DND-41 (cell line): ENCODE measurements at regions not wholly inside any gene's neighbourhood (a gene's known extent, or its start where the extent isn't known, plus 50 kb on each side); places are given as distances from the start of the nearest gene placed in this dataset.

Experiments
- ATAC-seq: fragments of 200-7000 bp; cut with Tn5 transposase; 3 replicates; pipeline ENCODE4 v1.9.1; 2021; ENCODE audit warnings: low read depth; ENCODE audit not compliant: insufficient read depth
- DNase-seq: peaks from one replicate; pipeline ENCODE4 v3.0.0-alpha.2; 2020
- H2AFZ ChIP-seq: 2 replicates; pipeline ENCODE4 v1.6.0; 2012; ENCODE audit warnings: low read depth, low read length
- H3K27ac ChIP-seq: 2 replicates; pipeline ENCODE4 v1.5.1; 2012; ENCODE audit warnings: low read length, inconsistent platforms
- H3K27me3 ChIP-seq: fragments of 200-600 bp; sonication (generic); 2 replicates; pipeline ENCODE4 v1.6.0; 2012; ENCODE audit warnings: low read length, mild to moderate bottlenecking, inconsistent platforms; ENCODE audit not compliant: insufficient read depth, poor library complexity
- H3K36me3 ChIP-seq: 2 replicates; pipeline ENCODE4 v1.5.1; 2012; ENCODE audit warnings: low read length, inconsistent platforms; ENCODE audit not compliant: insufficient read depth
- H3K4me1 ChIP-seq: 2 replicates; pipeline ENCODE4 v1.5.1; 2012; ENCODE audit warnings: mild to moderate bottlenecking, low read length; ENCODE audit not compliant: insufficient read depth
- H3K4me2 ChIP-seq: 2 replicates; pipeline ENCODE4 v1.6.0; 2012; ENCODE audit warnings: mild to moderate bottlenecking, moderate library complexity, low read length, inconsistent platforms; ENCODE audit not compliant: insufficient read depth
- H3K4me3 ChIP-seq, 2 experiments: fragments of 200-600 bp in 1 of 2; shearing (Covaris generic) in 1 of 2; 2 replicates each; pipeline ENCODE4 v1.5.1; 2012 to 2016; ENCODE audit warnings: inconsistent platforms in 2 of 2, low read length in 2 of 2, mild to moderate bottlenecking in 2 of 2, low read depth in 1 of 2, moderate library complexity in 1 of 2
- H3K79me2 ChIP-seq: 2 replicates; pipeline ENCODE4 v1.6.0; 2012; ENCODE audit warnings: low read length, inconsistent platforms; ENCODE audit not compliant: insufficient read depth
- H3K9ac ChIP-seq: 2 replicates; pipeline ENCODE4 v1.6.0; 2012; ENCODE audit warnings: low read depth, mild to moderate bottlenecking, inconsistent platforms, low read length, moderate library complexity
- H3K9me3 ChIP-seq: 2 replicates; pipeline ENCODE4 v1.5.1; 2012; ENCODE audit warnings: low read length, moderate library complexity, mild to moderate bottlenecking, inconsistent platforms; ENCODE audit not compliant: insufficient read depth, severe bottlenecking
- H4K20me1 ChIP-seq: 2 replicates; pipeline ENCODE4 v1.6.0; 2012; ENCODE audit warnings: low read length; ENCODE audit not compliant: insufficient read depth
- EZH2 ChIP-seq: IDR thresholded peaks from 3 replicates; pipeline ENCODE4 v1.6.1; 2012; ENCODE audit warnings: borderline replicate concordance, low read depth, mild to moderate bottlenecking, moderate library complexity, low read length, inconsistent platforms; ENCODE audit not compliant: severe bottlenecking
- TF ChIP-seq, protein P1 (sequence below): IDR thresholded peaks from 2 replicates; pipeline ENCODE4 v1.5.1; 2012; ENCODE audit warnings: borderline replicate concordance, low read length, moderate library complexity, mild to moderate bottlenecking; ENCODE audit not compliant: poor library complexity, severe bottlenecking; ENCODE audit errors: extremely low read depth

DNA sequence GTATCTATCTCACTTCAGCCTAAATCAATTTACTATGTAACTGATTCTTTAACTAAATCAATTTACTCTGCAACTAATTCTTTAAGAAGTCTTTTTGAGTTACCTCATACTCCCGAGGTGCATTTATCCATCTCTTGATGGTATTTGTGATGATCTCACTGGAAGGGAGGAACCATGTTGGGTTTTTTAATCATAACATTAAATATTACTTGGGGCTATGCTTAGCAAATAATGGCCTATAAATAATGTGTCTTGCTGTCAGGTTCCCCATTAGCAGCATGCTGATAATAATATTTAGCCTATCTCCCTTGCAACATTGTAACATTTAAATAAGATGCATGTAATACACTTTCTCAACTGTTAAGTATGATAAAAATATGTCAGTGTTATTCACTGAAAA is 411.3 kb downstream of the SLITRK1 start:
- Histone ChIP-seq H3K4me1 (peaks cover 7% of the 10 kb centered on the region; the same call in 1 of the 2 replicates), H3K9me3 (peaks cover 3% of the 10 kb centered on the region), H3K79me2 (no peaks in the 10 kb centered on the region), H3K9ac (no peak overlapping the region), H3K27me3 (no peaks in the 10 kb centered on the region), H3K36me3 (no peaks in the 10 kb centered on the region), H3K4me2 (no peak overlapping the region), H4K20me1 (no peaks in the 10 kb centered on the region), H2AFZ (no peak overlapping the region), H3K4me3 (no peak overlapping the region), H3K27ac (no peak overlapping the region)
- DNase-seq (no peak), ATAC-seq (no peak)
- TF ChIP-seq, protein P1, sequence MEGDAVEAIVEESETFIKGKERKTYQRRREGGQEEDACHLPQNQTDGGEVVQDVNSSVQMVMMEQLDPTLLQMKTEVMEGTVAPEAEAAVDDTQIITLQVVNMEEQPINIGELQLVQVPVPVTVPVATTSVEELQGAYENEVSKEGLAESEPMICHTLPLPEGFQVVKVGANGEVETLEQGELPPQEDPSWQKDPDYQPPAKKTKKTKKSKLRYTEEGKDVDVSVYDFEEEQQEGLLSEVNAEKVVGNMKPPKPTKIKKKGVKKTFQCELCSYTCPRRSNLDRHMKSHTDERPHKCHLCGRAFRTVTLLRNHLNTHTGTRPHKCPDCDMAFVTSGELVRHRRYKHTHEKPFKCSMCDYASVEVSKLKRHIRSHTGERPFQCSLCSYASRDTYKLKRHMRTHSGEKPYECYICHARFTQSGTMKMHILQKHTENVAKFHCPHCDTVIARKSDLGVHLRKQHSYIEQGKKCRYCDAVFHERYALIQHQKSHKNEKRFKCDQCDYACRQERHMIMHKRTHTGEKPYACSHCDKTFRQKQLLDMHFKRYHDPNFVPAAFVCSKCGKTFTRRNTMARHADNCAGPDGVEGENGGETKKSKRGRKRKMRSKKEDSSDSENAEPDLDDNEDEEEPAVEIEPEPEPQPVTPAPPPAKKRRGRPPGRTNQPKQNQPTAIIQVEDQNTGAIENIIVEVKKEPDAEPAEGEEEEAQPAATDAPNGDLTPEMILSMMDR: no peak

DNA sequence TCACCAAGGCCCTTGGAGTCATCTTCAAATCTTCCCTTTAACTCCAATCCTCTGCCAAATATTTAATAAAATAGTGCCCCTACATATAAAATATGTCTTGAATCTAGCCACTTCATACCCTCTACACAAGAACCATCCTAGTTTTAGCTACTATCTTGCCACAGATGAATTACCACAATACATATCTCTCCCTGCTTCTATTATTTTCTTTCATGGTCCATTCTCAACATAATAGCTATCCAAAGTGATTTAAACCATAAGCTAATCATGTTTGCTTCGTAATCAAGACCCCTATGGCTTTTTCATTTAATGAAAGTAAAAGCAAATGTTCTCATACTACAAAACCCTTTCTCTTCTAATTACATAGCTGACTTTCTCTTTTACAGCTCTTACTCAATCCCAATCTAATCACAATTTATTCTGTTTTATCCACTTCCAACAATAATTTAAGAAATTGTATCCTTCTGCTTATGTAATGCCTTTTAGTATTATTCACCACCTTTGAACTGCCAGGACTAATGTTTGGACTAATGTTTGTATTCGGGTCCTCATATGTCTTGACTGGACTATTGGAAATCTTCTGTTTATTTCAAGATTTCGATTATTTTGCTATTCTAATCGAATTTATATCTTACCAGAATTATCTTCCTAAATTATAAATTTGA is 412.0 kb downstream of the SLITRK1 start:
- Histone ChIP-seq H3K4me1 (peaks cover 7% of the 10 kb centered on the region; the same call in 1 of the 2 replicates), H4K20me1 (no peaks in the 10 kb centered on the region), H3K9me3 (peaks cover 3% of the 10 kb centered on the region), H3K9ac (no peak overlapping the region), H3K79me2 (no peaks in the 10 kb centered on the region), H3K27ac (no peak overlapping the region), H3K36me3 (no peaks in the 10 kb centered on the region), H3K27me3 (no peaks in the 10 kb centered on the region), H3K4me3 (no peak overlapping the region), H3K4me2 (no peak overlapping the region), H2AFZ (no peak overlapping the region)
- ATAC-seq: no peak
- TF ChIP-seq, protein P1: no peak
- TF ChIP-seq EZH2: no peak
- no peak for DNase-seq

DNA sequence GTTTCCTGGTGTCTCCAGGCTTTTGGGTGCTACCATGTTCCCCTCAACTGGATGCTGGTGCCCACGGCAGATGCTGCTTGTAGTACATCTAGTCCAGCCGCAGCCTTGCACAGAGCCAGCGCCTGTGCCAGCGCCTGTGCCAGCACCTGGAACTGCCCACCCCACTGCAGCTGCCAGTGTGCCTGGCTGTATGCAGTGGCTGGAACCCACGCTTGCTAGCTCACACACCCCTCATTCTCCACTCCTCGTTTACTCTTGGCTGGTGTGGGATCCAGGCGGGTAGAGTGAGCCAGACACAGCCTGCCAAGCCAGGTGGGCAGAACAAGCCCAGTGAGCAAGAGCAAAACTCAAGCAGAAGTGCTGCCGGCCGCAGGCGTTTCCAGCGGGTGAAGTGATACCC is 428.6 kb downstream of the SLITRK1 start:
- Histone ChIP-seq H3K4me3 (no peak overlapping the region), H3K27ac (no peak overlapping the region), H3K36me3 (no peaks in the 10 kb centered on the region), H3K79me2 (no peaks in the 10 kb centered on the region), H3K4me1 (0 out of 2 replicates have a peak, but pooled peaks cover 3% of the 10 kb centered on the region), H3K9ac (no peak overlapping the region), H2AFZ (no peak overlapping the region), H4K20me1 (no peaks in the 10 kb centered on the region), H3K9me3 (peaks cover 15% of the 10 kb centered on the region), H3K4me2 (no peak overlapping the region), H3K27me3 (no peaks in the 10 kb centered on the region)
- no peak for TF ChIP-seq EZH2
- TF ChIP-seq, protein P1: no peak
- ATAC-seq: no peak
- no peak for DNase-seq

DNA sequence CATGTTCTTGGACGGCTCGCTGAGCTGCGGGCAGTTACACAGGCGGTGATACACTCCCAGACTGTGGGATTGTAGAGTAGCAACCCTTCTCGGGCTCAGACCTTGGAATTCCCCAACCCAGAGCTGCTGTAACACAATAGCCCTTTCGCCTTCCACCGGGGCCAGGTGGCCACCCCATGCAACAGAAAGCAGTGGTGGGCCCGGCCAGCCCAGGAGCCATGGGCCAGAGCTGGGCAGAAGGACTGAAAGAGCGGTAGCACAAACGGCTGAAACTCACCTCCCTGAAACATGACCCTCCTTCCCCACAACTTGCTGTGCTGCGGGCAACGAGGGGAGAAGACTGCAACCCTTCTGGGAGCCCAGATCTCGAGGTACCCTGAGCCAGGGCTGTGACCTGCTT is 429.0 kb downstream of the SLITRK1 start:
- Histone ChIP-seq H3K4me2 (no peak overlapping the region), H3K36me3 (no peaks in the 10 kb centered on the region), H3K4me1 (0 out of 2 replicates have a peak, but pooled peaks cover 3% of the 10 kb centered on the region), H2AFZ (no peak overlapping the region), H3K79me2 (no peaks in the 10 kb centered on the region), H3K4me3 (no peak overlapping the region), H3K27me3 (no peaks in the 10 kb centered on the region), H3K9ac (no peak overlapping the region), H3K9me3 (peaks cover 15% of the 10 kb centered on the region), H4K20me1 (no peaks in the 10 kb centered on the region), H3K27ac (no peak overlapping the region)
- ATAC-seq (no peak), DNase-seq (no peak)
- TF ChIP-seq EZH2: no peak
- TF ChIP-seq, protein P1: no peak
